ENCODE measurements at regions not wholly inside any gene's neighbourhood (a gene's known extent, or its start where the extent isn't known, plus 50 kb on each side); places are given as distances from the start of the nearest gene placed in this dataset.
"Not testable (repeated sequence)": the region's sequence is repeated elsewhere in the genome, so short reads cannot be mapped to it uniquely, and the experiment has no call there.

GRCh38 chr3:71927505-71928066, 142.6 kb upstream of the PROK2 start:
- 81 to 93% methylated on average over 8 of the region's 8 CpGs for WGBS, 2 donors
- intact Hi-C loops (cut with DNase I; ENCODE audit: low total_unique reads), result no loop called here
- H3K36me3 ChIP-seq (ENCODE audit: low read depth, missing control alignments), result no peaks in the 10 kb centered on the region
- no peaks in the 10 kb centered on the region for H3K4me1 ChIP-seq
- no peak overlapping the region for H3K27ac ChIP-seq
- no peak for DNase-seq
- no peaks in the 10 kb centered on the region for H3K27me3 ChIP-seq
- TF ChIP-seq POLR2A (IDR thresholded peaks at IDR 0.05), result no peak
- TF ChIP-seq CTCF (IDR thresholded peaks at IDR 0.05), result no peak
- no peaks in the 10 kb centered on the region for H3K9me3 ChIP-seq
- H3K4me3 ChIP-seq, result no peak overlapping the region

DNA sequence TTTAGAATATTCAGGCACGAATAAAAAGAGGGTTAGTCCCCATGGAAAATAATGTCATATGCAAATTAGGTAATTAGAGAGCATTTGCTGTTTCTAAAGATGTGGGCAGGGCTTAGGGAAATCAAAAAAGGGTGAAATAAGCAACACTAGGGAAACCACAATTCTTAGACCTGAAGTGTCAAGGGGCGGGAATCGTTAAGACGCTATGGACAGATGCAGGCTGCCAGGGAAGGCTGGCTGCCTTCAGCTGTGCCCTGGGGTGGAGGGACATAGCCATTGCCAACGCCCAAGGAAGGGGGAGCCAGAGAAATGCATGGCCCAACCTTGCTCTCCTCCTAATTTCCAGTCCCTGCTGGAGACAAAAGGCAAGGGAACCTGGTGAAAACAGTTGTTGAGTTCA, 141.7 kb upstream of the PROK2 start:
- no peaks in the 10 kb centered on the region for H3K4me1 ChIP-seq
- H3K9me3 ChIP-seq, result no peaks in the 10 kb centered on the region
- no peak for DNase-seq
- TF ChIP-seq POLR2A (IDR thresholded peaks at IDR 0.05) (no peak), CTCF (IDR thresholded peaks at IDR 0.05) (no peak)
- no peak overlapping the region for H3K27ac ChIP-seq
- no peaks in the 10 kb centered on the region for H3K27me3 ChIP-seq
- WGBS, 2 donors, result 79 to 80% methylated on average over 5 of the region's 5 CpGs
- no peaks in the 10 kb centered on the region for H3K36me3 ChIP-seq (ENCODE audit: low read depth, missing control alignments)
- intact Hi-C loops (cut with DNase I; ENCODE audit: low total_unique reads), result no loop called here
- H3K4me3 ChIP-seq, result no peak overlapping the region

DNA sequence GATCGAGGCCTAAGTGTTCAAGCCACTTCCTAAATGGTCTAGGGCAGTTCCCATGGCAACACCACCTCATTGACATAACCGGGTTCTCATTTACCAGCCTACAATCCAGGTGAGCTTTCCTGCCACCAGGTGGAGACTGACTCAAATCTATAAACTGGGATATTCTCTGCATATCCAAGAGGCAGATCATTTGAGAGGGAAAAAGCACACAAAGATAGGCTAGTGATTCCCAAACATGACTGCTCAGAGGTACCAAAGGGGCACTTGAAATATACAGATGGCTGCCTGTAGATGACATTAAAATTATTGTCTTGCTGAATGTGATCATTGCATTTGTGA, 141.3 kb upstream of the PROK2 start:
- DNase-seq, result no peak
- no peaks in the 10 kb centered on the region for H3K4me1 ChIP-seq
- TF ChIP-seq CTCF (IDR thresholded peaks at IDR 0.05), result peak in 1 of 3 experiments; percentile 29
- no peak for TF ChIP-seq POLR2A (IDR thresholded peaks at IDR 0.05)
- H3K36me3 ChIP-seq (ENCODE audit: low read depth, missing control alignments), result no peaks in the 10 kb centered on the region
- intact Hi-C loops (cut with DNase I; ENCODE audit: low total_unique reads), result no loop called here
- no peaks in the 10 kb centered on the region for H3K27me3 ChIP-seq
- H3K9me3 ChIP-seq, result no peaks in the 10 kb centered on the region
- 45 to 55% methylated on average over 2 of the region's 2 CpGs for WGBS, 2 donors
- H3K4me3 ChIP-seq, result no peak overlapping the region
- H3K27ac ChIP-seq, result no peak overlapping the region

DNA sequence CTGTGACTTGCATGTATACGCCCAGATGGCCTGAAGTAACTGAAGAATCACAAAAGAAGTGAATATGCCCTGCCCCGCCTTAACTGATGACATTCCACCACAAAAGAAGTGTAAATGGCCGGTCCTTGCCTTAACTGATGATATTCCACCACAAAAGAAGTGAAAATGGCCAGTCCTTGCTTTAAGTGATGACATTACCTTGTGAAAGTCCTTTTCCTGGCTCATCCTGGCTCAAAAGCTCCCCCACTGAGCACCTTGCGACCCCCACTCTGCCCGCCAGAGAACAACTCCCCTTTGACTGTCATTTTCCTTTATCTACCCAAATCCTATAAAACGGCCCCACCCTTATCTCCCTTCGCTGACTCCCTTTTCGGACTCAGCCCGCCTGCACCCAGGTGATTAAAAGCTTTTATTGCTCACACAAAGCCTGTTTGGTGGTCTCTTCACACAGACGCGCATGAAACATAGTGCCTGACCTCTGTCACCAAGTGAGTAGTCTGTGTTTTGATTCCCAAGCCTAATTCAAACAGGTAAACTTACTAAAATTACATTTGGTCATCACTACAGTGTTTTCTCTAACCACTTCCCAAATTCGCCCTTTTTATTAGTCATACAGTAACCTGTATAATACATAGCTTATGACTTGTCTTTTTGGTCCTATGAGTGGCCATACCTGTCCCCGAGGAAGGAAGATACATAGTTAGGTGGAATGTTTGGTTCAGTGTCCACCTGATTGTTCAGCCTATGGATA, 140.7 kb upstream of the PROK2 start:
- intact Hi-C loops (cut with DNase I; ENCODE audit: low total_unique reads); H3K4me1 ChIP-seq; H3K9me3 ChIP-seq; H3K36me3 ChIP-seq (ENCODE audit: low read depth, missing control alignments); H3K4me3 ChIP-seq; DNase-seq; H3K27ac ChIP-seq; H3K27me3 ChIP-seq: not testable (repeated sequence)
- 79 to 86% methylated on average over 13 of the region's 13 CpGs for WGBS, 2 donors

GRCh38 chr3:71924721-71925120, 139.8 kb upstream of the PROK2 start:
- intact Hi-C loops (cut with DNase I; ENCODE audit: low total_unique reads), result no loop called here
- 64 to 78% methylated on average over 2 of the region's 2 CpGs for WGBS, 2 donors
- TF ChIP-seq CTCF (IDR thresholded peaks at IDR 0.05), result no peak
- no peak for TF ChIP-seq POLR2A (IDR thresholded peaks at IDR 0.05)
- no peak overlapping the region for H3K4me3 ChIP-seq
- no peaks in the 10 kb centered on the region for H3K36me3 ChIP-seq (ENCODE audit: low read depth, missing control alignments)
- no peaks in the 10 kb centered on the region for H3K4me1 ChIP-seq
- H3K9me3 ChIP-seq, result no peaks in the 10 kb centered on the region
- H3K27me3 ChIP-seq, result no peaks in the 10 kb centered on the region
- H3K27ac ChIP-seq, result no peak overlapping the region
- DNase-seq, result no peak

Data from testis (tissue), 2 donors.